K562 (cell line): ENCODE measurements at regions not wholly inside any gene's neighbourhood (a gene's known extent, or its start where the extent isn't known, plus 50 kb on each side); places are given as distances from the start of the nearest gene placed in this dataset.

Experiments
- ATF7 ChIP-seq: fragments of 450-650 bp; IDR thresholded peaks from 2 replicates; pipeline ENCODE4 v1.7.1; 2014; ENCODE audit warnings: mild to moderate bottlenecking, moderate library complexity
- BCOR ChIP-seq: fragments of 450-650 bp; IDR thresholded peaks from 2 replicates; pipeline ENCODE4 v1.6.1; 2016
- CBFA2T2 ChIP-seq: fragments of 450-650 bp; conservative IDR thresholded peaks from 2 replicates; pipeline ENCODE4 v1.6.1; 2017; ENCODE audit warnings: mild to moderate bottlenecking
- HDAC2 ChIP-seq: fragments of 450-650 bp; IDR thresholded peaks from 2 replicates; pipeline ENCODE4 v1.6.1; 2016; ENCODE audit warnings: mild to moderate bottlenecking
- NFE2L1 ChIP-seq: fragments of 450-650 bp; IDR thresholded peaks from 2 replicates; pipeline ENCODE4 v1.6.1; 2016; ENCODE audit warnings: missing genetic modification characterization, low read depth, mild to moderate bottlenecking, missing compliant biosample characterization, moderate library complexity, borderline replicate concordance
- RHOXF2B ChIP-seq: fragments of 250-450 bp; sonication (Bioruptor Pico); conservative IDR thresholded peaks from 2 replicates; pipeline ENCODE4 v1.5.1; 2021
- SIRT6 ChIP-seq: IDR thresholded peaks from one replicate; pipeline ENCODE4 v1.6.1; 2012; ENCODE audit warnings: low read depth, mild to moderate bottlenecking, control low read depth, inconsistent platforms, low read length, moderate library complexity
- SPI1 ChIP-seq: IDR thresholded peaks from 2 replicates; pipeline ENCODE4 v1.6.1; 2011; ENCODE audit warnings: low read depth, low read length, control low read depth, borderline replicate concordance
- U2AF2 ChIP-seq: fragments of 200-400 bp; formaldehyde crosslinking; optimal IDR thresholded peaks from 2 replicates; pipeline ENCODE3; 2017; ENCODE audit warnings: low read depth, mild to moderate bottlenecking, low read length
- ZNF239 ChIP-seq: fragments of 250-450 bp; sonication (Bioruptor Pico); IDR thresholded peaks from 2 replicates; pipeline ENCODE4 v1.4.0; 2020; ENCODE audit warnings: mild to moderate bottlenecking
- ZNF76 ChIP-seq: fragments of 250-450 bp; sonication (Bioruptor Pico); IDR thresholded peaks from 2 replicates; pipeline ENCODE4 v1.4.0; 2020; ENCODE audit warnings: mild to moderate bottlenecking, moderate library complexity, borderline replicate concordance
- TF ChIP-seq, protein P1 (sequence below): fragments of 250-450 bp; sonication (Bioruptor Pico); IDR thresholded peaks from 2 replicates; pipeline ENCODE4 v1.9.0; 2021; ENCODE audit warnings: mild to moderate bottlenecking, inconsistent platforms
- TF ChIP-seq, protein P2 (sequence below): fragments of 450-650 bp; IDR thresholded peaks from 2 replicates; pipeline ENCODE4 v1.6.1; 2017; ENCODE audit warnings: antibody characterized with exemption, mild to moderate bottlenecking
- TF ChIP-seq, protein P3 (sequence below): fragments of 250-450 bp; sonication (Bioruptor Pico); IDR thresholded peaks from 2 replicates; pipeline ENCODE4 v1.5.0; 2020; ENCODE audit warnings: mild to moderate bottlenecking, borderline replicate concordance
- TF ChIP-seq, protein P4 (sequence below): sonication (generic); formaldehyde crosslinking; IDR thresholded peaks from 2 replicates; pipeline ENCODE4 v1.8.0; 2022; ENCODE audit warnings: mild to moderate bottlenecking, missing genetic modification reagents
- TF ChIP-seq, protein P5 (sequence below): IDR thresholded peaks from 2 replicates; pipeline ENCODE4 v1.6.1; 2016; ENCODE audit warnings: missing genetic modification characterization, missing compliant biosample characterization

DNA sequence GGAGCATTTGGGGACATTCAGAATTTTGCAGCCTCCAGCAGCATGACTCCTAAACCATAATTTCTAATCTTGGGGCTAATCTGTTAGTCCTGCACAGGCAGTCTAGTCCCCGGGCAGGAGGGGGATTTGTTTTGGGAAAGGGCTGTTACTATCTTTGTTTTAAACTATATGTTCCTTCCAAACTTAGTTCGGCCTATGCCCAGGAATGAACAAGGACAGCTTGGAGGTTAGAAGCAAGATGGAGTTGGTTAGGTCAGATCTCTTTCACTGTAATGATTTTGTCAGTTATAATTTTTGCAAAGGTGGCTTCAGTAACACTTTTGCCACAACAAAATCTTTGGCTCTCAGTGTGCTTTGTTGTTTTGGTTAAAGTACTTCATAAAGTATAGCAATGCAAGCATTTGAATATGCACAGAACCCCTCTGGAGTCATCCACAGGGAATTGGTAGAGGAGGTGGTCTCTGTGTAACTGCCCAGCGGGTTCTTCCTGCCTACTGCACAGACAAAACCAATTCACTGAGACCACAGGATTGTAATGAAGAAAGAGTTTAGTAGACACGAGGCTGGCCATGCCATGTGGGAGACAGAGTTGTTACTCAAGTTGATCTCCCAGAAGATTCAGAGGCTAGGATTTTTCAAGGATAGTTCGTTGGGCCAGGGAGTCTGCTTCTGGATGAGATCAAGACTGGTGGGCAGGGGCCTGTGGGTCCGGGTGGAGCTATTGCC, 224.1 kb upstream of the MYLIP start (continued):
- TF ChIP-seq, protein P1, sequence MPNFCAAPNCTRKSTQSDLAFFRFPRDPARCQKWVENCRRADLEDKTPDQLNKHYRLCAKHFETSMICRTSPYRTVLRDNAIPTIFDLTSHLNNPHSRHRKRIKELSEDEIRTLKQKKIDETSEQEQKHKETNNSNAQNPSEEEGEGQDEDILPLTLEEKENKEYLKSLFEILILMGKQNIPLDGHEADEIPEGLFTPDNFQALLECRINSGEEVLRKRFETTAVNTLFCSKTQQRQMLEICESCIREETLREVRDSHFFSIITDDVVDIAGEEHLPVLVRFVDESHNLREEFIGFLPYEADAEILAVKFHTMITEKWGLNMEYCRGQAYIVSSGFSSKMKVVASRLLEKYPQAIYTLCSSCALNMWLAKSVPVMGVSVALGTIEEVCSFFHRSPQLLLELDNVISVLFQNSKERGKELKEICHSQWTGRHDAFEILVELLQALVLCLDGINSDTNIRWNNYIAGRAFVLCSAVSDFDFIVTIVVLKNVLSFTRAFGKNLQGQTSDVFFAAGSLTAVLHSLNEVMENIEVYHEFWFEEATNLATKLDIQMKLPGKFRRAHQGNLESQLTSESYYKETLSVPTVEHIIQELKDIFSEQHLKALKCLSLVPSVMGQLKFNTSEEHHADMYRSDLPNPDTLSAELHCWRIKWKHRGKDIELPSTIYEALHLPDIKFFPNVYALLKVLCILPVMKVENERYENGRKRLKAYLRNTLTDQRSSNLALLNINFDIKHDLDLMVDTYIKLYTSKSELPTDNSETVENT (CRISPR knock-in tag), result no peak
- TF ChIP-seq ZNF239 (peak; percentile 94), RHOXF2B (peak; percentile 98), SIRT6 (no peak), ZNF76 (CRISPR knock-in tag) (peak; percentile 99), BCOR (no peak), HDAC2 (no peak), ATF7 (no peak), U2AF2 (no peak), CBFA2T2 (no peak), NFE2L1 (tag) (peak; percentile 73), SPI1 (no peak)
- TF ChIP-seq, protein P2, sequence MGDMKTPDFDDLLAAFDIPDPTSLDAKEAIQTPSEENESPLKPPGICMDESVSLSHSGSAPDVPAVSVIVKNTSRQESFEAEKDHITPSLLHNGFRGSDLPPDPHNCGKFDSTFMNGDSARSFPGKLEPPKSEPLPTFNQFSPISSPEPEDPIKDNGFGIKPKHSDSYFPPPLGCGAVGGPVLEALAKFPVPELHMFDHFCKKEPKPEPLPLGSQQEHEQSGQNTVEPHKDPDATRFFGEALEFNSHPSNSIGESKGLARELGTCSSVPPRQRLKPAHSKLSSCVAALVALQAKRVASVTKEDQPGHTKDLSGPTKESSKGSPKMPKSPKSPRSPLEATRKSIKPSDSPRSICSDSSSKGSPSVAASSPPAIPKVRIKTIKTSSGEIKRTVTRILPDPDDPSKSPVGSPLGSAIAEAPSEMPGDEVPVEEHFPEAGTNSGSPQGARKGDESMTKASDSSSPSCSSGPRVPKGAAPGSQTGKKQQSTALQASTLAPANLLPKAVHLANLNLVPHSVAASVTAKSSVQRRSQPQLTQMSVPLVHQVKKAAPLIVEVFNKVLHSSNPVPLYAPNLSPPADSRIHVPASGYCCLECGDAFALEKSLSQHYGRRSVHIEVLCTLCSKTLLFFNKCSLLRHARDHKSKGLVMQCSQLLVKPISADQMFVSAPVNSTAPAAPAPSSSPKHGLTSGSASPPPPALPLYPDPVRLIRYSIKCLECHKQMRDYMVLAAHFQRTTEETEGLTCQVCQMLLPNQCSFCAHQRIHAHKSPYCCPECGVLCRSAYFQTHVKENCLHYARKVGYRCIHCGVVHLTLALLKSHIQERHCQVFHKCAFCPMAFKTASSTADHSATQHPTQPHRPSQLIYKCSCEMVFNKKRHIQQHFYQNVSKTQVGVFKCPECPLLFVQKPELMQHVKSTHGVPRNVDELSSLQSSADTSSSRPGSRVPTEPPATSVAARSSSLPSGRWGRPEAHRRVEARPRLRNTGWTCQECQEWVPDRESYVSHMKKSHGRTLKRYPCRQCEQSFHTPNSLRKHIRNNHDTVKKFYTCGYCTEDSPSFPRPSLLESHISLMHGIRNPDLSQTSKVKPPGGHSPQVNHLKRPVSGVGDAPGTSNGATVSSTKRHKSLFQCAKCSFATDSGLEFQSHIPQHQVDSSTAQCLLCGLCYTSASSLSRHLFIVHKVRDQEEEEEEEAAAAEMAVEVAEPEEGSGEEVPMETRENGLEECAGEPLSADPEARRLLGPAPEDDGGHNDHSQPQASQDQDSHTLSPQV, result peak; percentile 100
- TF ChIP-seq, protein P3, sequence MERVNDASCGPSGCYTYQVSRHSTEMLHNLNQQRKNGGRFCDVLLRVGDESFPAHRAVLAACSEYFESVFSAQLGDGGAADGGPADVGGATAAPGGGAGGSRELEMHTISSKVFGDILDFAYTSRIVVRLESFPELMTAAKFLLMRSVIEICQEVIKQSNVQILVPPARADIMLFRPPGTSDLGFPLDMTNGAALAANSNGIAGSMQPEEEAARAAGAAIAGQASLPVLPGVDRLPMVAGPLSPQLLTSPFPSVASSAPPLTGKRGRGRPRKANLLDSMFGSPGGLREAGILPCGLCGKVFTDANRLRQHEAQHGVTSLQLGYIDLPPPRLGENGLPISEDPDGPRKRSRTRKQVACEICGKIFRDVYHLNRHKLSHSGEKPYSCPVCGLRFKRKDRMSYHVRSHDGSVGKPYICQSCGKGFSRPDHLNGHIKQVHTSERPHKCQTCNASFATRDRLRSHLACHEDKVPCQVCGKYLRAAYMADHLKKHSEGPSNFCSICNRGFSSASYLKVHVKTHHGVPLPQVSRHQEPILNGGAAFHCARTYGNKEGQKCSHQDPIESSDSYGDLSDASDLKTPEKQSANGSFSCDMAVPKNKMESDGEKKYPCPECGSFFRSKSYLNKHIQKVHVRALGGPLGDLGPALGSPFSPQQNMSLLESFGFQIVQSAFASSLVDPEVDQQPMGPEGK, result peak; percentile 96
- TF ChIP-seq, protein P4, sequence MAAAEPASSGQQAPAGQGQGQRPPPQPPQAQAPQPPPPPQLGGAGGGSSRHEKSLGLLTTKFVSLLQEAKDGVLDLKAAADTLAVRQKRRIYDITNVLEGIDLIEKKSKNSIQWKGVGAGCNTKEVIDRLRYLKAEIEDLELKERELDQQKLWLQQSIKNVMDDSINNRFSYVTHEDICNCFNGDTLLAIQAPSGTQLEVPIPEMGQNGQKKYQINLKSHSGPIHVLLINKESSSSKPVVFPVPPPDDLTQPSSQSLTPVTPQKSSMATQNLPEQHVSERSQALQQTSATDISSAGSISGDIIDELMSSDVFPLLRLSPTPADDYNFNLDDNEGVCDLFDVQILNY (CRISPR knock-in tag), result no peak
- TF ChIP-seq, protein P5, sequence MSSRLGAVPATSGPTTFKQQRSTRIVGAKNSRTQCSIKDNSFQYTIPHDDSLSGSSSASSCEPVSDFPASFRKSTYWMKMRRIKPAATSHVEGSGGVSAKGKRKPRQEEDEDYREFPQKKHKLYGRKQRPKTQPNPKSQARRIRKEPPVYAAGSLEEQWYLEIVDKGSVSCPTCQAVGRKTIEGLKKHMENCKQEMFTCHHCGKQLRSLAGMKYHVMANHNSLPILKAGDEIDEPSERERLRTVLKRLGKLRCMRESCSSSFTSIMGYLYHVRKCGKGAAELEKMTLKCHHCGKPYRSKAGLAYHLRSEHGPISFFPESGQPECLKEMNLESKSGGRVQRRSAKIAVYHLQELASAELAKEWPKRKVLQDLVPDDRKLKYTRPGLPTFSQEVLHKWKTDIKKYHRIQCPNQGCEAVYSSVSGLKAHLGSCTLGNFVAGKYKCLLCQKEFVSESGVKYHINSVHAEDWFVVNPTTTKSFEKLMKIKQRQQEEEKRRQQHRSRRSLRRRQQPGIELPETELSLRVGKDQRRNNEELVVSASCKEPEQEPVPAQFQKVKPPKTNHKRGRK (tag), result no peak
